NB4 (cell line): ENCODE measurements at regions not wholly inside any gene's neighbourhood (a gene's known extent, or its start where the extent isn't known, plus 50 kb on each side); places are given as distances from the start of the nearest gene placed in this dataset.

Source experiments
- DNase-seq: peaks from one replicate; pipeline ENCODE4 v3.0.0; 2010; ENCODE audit warnings: low read depth
- H3K4me3 ChIP-seq: one replicate; pipeline ENCODE4 v1.5.1; 2011; ENCODE audit warnings: mild to moderate bottlenecking, low read depth, low read length, moderate library complexity
- CTCF ChIP-seq: IDR thresholded peaks from one replicate; pipeline ENCODE4 v1.5.1; 2012; ENCODE audit warnings: low read depth, low read length
- MYC ChIP-seq: IDR thresholded peaks from 2 replicates; pipeline ENCODE4 v1.6.1; 2011; ENCODE audit warnings: low read depth, low read length
- POLR2A ChIP-seq: IDR thresholded peaks from 2 replicates; pipeline ENCODE4 v1.6.1; 2011; ENCODE audit warnings: mild to moderate bottlenecking; ENCODE audit not compliant: insufficient read length; ENCODE audit errors: extremely low read depth
- TF ChIP-seq, protein P1 (sequence below): IDR thresholded peaks from 2 replicates; pipeline ENCODE4 v1.6.1; 2011; ENCODE audit warnings: low read depth, low read length

GRCh38 chr5:96330530-96331140, 102.4 kb downstream of the PCSK1 start:
- no peak overlapping the region for H3K4me3 ChIP-seq
- DNase-seq = no peak
- TF ChIP-seq CTCF = no peak
- no peak for TF ChIP-seq POLR2A
- TF ChIP-seq, protein P1, sequence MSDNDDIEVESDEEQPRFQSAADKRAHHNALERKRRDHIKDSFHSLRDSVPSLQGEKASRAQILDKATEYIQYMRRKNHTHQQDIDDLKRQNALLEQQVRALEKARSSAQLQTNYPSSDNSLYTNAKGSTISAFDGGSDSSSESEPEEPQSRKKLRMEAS = no peak
- no peak for TF ChIP-seq MYC

GRCh38 chr5:96329886-96330529, 103.0 kb downstream of the PCSK1 start:
- no peak overlapping the region for H3K4me3 ChIP-seq
- DNase-seq = no peak
- TF ChIP-seq MYC = no peak
- TF ChIP-seq, protein P1 = no peak
- TF ChIP-seq CTCF = no peak

DNA sequence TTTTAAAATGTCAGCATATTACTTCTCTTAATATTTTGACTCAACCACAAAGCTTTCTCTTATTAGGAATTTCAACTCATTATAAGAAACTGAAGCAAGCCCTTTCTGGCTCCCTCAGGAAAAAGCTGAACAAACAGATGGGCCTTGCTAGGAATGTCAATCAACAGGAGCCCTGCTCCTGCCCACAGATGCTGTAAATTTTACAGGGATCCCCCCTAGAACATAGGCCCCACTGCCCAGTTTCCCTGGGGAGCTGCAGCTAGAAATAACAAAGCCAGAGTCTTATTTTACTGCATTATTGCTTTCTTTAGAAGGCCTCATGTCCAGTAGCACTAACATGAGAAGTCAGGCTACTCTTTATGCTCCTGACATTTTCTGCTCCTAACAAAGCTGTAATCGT, 103.8 kb downstream of the PCSK1 start:
- no peak overlapping the region for H3K4me3 ChIP-seq
- DNase-seq = no peak
- TF ChIP-seq CTCF (no peak), POLR2A (no peak), MYC (no peak)
- TF ChIP-seq, protein P1 = no peak

DNA sequence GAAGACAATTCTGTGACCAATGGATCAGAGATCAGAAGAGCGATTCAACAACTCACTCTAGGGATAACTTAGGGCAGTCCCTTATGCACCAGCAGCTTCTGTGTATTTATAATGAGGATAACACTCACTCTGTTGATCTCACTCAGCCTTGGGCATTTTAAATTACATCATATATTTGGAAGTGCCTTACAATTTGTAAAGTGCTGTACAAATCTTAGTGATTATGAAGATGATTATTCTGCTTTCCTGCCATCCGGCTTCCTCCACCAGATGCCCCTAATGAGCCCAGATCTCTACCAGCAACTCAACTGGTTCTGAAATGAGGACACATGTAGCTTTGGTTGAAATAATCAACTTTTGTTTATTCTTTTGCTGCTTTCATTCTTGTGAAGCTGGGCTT, 105.3 kb downstream of the PCSK1 start:
- H3K4me3 ChIP-seq = no peak overlapping the region
- no peak for DNase-seq
- TF ChIP-seq, protein P1 = no peak
- TF ChIP-seq CTCF (no peak), MYC (no peak), POLR2A (no peak)

DNA sequence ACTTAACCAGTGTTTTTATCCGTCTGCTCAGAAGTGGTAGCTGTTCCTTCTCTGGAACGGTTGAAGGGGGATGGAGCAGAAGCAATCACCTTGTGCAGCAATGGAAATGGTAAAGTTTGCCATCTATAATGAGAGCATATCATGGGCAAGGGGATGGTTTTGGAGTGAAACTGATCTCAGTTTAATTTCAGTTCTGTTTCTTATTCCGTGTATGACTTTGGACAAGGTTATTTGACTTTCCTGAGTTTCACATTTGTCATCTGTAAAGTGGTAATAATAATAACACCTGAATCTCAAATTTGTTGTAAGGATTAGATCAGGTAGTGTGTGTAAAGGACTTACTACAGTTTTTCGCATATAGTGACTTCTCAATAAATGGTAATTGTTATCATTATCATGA, 106.1 kb downstream of the PCSK1 start:
- TF ChIP-seq MYC (no peak), CTCF (no peak)
- TF ChIP-seq, protein P1 = no peak
- no peak overlapping the region for H3K4me3 ChIP-seq
- DNase-seq = no peak

DNA sequence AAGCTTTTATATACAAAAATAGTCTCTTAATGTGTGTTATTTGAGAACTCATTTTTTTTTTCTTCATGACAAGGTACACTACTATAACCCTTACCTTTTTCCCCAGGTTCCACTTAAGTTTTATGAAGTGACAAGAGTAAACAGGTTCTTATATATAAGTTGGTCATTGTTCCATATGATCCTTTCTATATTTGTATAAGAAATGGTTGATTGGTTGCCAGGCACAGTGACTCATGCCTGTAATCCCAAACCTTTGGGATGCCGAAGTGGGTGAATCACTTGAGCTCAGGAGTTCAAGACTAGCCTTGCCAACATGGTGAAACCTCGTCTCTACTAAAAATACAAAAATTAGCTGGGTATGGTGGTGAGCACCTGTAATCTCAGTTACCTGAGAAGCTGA, 108.3 kb downstream of the PCSK1 start:
- no peak for TF ChIP-seq CTCF
- no peak for TF ChIP-seq MYC
- TF ChIP-seq, protein P1 = no peak
- no peak for TF ChIP-seq POLR2A
- H3K4me3 ChIP-seq = no peak overlapping the region
- DNase-seq = no peak
